Myocyte (in vitro differentiated cells): ENCODE measurements at regions not wholly inside any gene's neighbourhood (a gene's known extent, or its start where the extent isn't known, plus 50 kb on each side); places are given as distances from the start of the nearest gene placed in this dataset.
"Not testable (repeated sequence)": the region's sequence is repeated elsewhere in the genome, so short reads cannot be mapped to it uniquely, and the experiment has no call there.

Source experiments
- DNase-seq: peaks from one replicate; pipeline ENCODE4 v3.0.0-alpha.2; 2012; ENCODE audit warnings: low read depth

- no peak for DNase-seq
Measured at GRCh38 chr5:88092958-88093605, 175.6 kb downstream of the TMEM161B start.

- no peak for DNase-seq
Measured at GRCh38 chr5:88092358-88092757, 176.3 kb downstream of the TMEM161B start.

GRCh38 chr5:88090506-88090905 lies 178.1 kb downstream of the TMEM161B start:
- no peak for DNase-seq

GRCh38 chr5:88089719-88090390 lies 178.8 kb downstream of the TMEM161B start:
- DNase-seq = no peak

GRCh38 chr5:88085462-88085861 lies 183.2 kb downstream of the TMEM161B start:
- no peak for DNase-seq

GRCh38 chr5:88081877-88082276 lies 186.8 kb downstream of the TMEM161B start:
- DNase-seq = no peak

GRCh38 chr5:88063813-88064212 lies 204.8 kb downstream of the TMEM161B start:
- no peak for DNase-seq

GRCh38 chr5:88060194-88060593 lies 208.5 kb downstream of the TMEM161B start:
- DNase-seq = no peak

GRCh38 chr5:88058625-88059024 lies 210.0 kb downstream of the TMEM161B start:
- DNase-seq = no peak

- not testable (repeated sequence) for DNase-seq
Measured at GRCh38 chr5:88052468-88052867, 216.2 kb downstream of the TMEM161B start.

GRCh38 chr5:88051148-88051547 lies 217.5 kb downstream of the TMEM161B start:
- no peak for DNase-seq

- no peak for DNase-seq
Measured at GRCh38 chr5:88049737-88050136, 218.9 kb downstream of the TMEM161B start.

GRCh38 chr5:88049156-88049555 lies 219.5 kb downstream of the TMEM161B start:
- DNase-seq = no peak

- DNase-seq = no peak
Measured at GRCh38 chr5:88045931-88046461, 222.6 kb downstream of the TMEM161B start.

- DNase-seq = no peak
Measured at GRCh38 chr5:88045165-88045564, 223.5 kb downstream of the TMEM161B start.

GRCh38 chr5:88034520-88034919 lies 234.1 kb downstream of the TMEM161B start:
- DNase-seq = no peak

GRCh38 chr5:88033191-88033590 lies 235.5 kb downstream of the TMEM161B start:
- DNase-seq = no peak

- DNase-seq = no peak
Measured at GRCh38 chr5:88029011-88029410, 239.6 kb downstream of the TMEM161B start.

GRCh38 chr5:88021141-88021540 lies 247.5 kb downstream of the TMEM161B start:
- DNase-seq = no peak

GRCh38 chr5:88014984-88015383 lies 253.7 kb downstream of the TMEM161B start:
- not testable (repeated sequence) for DNase-seq

- DNase-seq = no peak
Measured at GRCh38 chr5:88000877-88001276, 267.8 kb downstream of the TMEM161B start.

GRCh38 chr5:87997662-87998061 lies 271.0 kb downstream of the TMEM161B start:
- DNase-seq = no peak

- no peak for DNase-seq
Measured at GRCh38 chr5:87966213-87966612, 302.4 kb downstream of the TMEM161B start.
